Esophagus muscularis mucosa (tissue), 4 donors: ENCODE measurements at regions not wholly inside any gene's neighbourhood (a gene's known extent, or its start where the extent isn't known, plus 50 kb on each side); places are given as distances from the start of the nearest gene placed in this dataset.

Experiments
- CTCF ChIP-seq, 3 experiments: fragments of 200-600 bp in 2 of 3; fragments of 450-650 bp in 1 of 3; sonication (generic) in 2 of 3; IDR thresholded peaks; one replicate each; pipeline ENCODE4 v1.5.1; 2017 to 2019; ENCODE audit warnings: antibody characterized with exemption in 3 of 3, mild to moderate bottlenecking in 2 of 3, moderate library complexity in 1 of 3
- EP300 ChIP-seq: sonication (generic); formaldehyde crosslinking; IDR thresholded peaks from one replicate; pipeline ENCODE4 v1.6.1; 2017; ENCODE audit warnings: antibody characterized with exemption
- POLR2A ChIP-seq: fragments of 450-650 bp; IDR thresholded peaks from one replicate; pipeline ENCODE4 v1.6.1; 2017; ENCODE audit warnings: antibody characterized with exemption, moderate library complexity, mild to moderate bottlenecking, low read depth
- POLR2AphosphoS5 ChIP-seq, 2 donors: sonication (generic); formaldehyde crosslinking; IDR thresholded peaks; one replicate each; pipeline ENCODE4 v1.6.1; 2017; ENCODE audit warnings: antibody characterized with exemption in 2 of 2

- TF ChIP-seq POLR2A (no peak), CTCF (IDR thresholded peaks at IDR 0.05) (no peak), EP300 (no peak), POLR2AphosphoS5 (IDR thresholded peaks at IDR 0.05) (no peak)
Observed at GRCh38 chr7:54653905-54654304, 105.1 kb downstream of the SEC61G start.
